GM18861 (cell line): ENCODE measurements at regions not wholly inside any gene's neighbourhood (a gene's known extent, or its start where the extent isn't known, plus 50 kb on each side); places are given as distances from the start of the nearest gene placed in this dataset.

Experiments used
- ATAC-seq: cut with Tn5 transposase; IDR thresholded peaks from one replicate; pipeline ENCODE4 v1.9.1; 2021; ENCODE audit not compliant: unreplicated experiment

DNA sequence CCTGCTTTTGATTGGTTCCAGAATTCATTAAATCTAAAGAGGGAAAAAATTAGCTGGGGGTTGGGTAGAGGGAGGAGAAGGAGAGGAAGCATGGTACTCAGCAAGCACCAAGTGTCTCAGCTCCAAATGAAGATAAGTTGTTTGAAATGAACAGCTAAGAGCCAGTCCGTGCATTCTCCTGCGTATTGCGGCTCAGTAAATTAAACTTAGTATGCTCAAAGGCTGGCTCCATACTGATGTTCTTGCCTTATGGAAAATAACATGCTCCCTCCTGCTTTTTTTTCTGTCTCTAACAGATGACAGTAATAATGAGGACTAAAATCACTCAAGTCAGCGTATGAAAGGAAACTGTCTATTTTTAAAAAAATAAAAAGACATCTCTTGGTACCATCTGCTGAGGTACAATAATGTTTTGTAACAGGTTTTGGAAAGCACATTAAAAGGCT lies 161.0 kb downstream of the SPATA31D1 start:
- ATAC-seq: no peak

DNA sequence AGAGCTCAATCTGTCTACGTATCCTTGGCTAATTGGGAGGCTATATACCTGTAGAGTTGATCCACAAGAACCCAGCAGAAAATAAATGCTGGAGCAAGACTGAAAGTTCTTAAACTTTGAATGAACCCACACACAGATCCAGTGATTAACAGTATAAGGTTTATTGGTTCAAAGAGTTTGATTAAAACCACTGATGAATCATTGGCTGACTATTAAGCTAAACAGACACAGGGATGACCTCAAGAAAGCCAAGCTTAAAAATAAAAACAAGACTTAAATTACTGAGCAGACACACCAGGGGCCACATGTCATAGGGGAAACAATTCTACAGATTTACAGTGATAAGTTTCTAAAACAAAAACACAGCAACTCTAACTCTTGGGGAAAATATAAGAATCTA lies 163.6 kb downstream of the SPATA31D1 start:
- ATAC-seq: no peak

DNA sequence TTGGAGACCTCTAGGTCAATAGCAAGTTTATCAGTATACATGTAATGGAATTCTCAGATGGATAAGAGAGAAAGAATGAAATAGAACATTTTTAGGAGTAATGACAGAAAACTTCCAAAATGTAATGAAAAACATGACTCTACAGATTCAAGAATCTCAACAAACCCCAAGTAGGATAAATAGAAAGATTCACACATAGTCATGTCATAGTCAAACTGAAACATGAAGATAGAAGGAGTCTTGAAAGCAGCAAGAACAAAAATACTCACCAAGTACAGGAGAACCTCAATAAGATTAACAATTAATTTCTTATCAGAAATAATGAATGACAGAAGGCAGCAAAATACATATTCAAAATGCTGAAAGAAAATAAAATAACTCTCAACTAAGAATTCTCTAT lies 164.5 kb downstream of the SPATA31D1 start:
- ATAC-seq: peak; percentile 73

DNA sequence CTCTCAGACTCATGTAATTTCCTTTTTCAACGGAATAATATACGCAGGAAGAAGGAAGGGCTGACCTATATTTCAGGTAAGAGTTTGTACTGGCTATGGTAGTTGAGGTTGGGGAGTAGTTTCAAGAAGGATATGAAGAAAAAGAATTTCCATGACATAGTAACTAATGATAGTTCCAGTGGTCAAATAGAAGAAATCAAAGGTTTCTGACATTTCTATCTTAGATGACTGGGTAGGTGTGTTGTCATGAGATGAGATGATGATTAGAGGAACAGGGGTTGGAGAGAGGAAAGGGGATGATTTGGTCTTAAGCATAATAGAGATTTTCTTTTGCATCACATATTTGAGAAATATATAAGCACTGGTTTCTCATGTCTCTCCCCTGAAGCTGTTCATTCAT lies 166.0 kb downstream of the SPATA31D1 start:
- no peak for ATAC-seq

DNA sequence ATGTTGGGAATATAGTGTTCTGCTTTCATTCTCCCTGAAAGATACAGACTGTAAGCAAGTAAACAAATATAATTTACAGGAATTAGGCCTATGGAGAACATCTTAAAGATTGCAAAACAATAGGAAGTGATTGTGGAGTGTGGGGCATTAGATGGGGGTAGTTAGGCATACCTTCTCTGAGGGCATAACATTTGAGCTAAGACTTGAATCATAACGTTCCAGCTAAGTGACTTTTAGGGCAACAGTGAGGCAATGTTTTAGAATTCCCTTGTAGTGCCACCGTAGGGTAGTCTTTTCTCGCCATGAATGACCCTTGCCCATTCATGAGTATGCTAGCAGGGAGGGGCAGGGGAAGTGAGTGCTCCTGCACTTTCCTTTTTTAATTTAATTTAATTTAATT lies 173.3 kb downstream of the SPATA31D1 start:
- ATAC-seq: no peak

DNA sequence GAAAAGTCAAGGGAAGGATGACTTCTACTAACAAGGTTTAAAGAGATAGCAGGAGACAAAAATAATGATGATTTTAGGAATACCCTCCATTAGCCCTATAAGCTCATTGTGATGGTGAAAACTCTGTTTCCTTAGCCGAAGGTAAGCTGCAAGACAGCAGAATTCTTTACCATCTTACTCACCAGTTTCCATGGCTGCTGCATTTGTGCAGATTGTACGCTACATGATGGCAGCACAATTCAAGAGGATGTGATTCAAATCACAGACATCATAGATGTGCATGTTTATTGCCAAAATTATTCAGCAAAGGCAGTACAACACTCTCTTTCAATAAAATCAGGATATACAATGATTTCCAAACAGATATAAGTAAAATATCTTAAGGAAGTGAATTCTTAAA lies 175.6 kb downstream of the SPATA31D1 start:
- ATAC-seq: no peak

DNA sequence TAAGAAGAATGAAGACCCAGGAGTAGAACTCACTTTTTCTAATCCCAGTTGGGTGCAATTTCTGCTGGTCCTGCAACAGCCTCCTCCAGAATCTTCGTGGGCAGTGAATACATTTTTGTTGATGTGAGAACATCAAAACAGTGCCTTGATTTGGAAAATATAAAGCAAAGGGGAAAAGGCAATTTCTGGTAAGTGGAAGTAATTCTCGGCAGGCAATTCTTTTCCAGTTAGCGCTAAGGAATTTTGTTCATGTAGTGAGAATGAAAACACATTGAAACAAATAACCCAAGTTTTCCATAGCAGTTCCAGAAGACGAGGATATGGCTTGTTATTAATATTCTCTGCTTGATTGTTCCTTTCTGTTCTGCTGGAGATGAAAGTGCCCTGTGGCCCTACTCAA lies 178.7 kb downstream of the SPATA31D1 start:
- ATAC-seq: no peak

DNA sequence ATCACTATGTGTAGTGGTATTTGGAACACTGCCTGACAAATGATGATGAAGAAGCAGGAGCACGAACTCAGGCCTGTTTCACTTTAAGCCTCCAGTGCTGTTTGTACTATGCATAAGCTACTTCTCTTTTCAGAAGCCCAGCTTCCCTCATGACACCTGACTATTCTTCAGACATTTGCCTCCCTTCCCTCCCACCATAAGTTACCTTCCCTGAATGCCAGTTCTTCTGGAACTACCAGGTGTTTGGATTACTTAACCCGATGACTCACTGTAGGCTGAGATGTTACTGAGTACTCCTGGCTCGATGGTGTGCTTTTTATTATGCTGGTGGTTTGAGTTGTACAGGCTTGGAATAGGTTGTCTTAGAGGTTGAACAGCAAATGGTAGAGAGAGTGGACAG lies 180.0 kb downstream of the SPATA31D1 start:
- ATAC-seq: no peak

DNA sequence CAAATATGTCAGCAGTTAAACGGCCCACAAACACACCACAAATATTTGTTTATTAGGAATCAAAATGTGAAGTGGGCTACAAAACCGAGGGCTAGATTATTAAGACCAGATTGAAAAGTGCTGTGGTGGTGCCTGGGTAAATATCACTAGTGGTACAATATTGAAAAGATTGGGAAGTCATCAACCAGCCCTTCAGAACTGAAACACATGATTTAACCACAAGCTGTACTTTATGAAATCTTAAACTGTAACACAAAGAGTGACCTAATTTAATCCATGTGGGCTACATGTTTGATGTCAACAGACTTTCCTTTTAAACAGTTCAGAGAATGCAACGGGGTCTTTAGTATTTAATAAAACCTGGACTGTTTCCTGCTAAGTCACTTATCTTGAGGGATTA lies 182.3 kb downstream of the SPATA31D1 start:
- no peak for ATAC-seq

DNA sequence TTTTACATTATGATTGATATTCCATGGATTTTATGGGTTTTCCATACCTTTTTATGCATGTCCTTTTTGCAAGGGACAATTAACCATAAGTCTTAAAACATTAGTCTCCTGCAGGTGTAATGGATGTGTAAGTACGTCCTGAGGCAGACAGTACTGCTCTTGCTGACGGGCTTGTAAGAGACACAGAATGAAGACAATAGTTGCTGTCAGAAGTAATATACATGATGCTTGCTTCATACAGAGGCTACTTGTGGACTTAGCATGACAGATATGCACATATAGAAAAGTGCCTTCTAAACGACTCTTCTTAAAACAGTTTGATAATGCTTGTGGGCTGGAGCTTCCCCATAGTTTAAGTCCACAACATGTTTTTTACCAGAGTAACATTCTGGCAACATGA lies 182.7 kb downstream of the SPATA31D1 start:
- ATAC-seq: no peak

DNA sequence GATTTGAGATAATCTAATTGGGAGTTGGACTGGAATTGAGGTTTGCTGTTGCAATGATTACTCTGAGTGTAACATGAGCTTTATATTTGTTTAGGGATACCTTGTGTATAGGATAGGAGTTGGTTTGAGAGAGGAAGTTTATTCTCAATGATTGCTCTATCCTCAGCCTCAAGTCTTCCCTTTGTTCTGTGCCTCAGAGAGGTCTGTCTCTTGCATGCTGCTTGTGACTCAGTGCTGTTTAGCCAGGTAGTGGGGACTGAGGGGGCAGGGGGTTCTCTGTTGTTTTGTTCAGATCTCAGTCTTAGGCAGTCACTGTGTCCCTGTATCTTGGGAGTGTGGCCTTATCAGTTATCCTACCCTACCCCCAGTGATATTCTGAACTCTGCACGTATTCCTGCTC lies 192.1 kb downstream of the SPATA31D1 start:
- no peak for ATAC-seq

DNA sequence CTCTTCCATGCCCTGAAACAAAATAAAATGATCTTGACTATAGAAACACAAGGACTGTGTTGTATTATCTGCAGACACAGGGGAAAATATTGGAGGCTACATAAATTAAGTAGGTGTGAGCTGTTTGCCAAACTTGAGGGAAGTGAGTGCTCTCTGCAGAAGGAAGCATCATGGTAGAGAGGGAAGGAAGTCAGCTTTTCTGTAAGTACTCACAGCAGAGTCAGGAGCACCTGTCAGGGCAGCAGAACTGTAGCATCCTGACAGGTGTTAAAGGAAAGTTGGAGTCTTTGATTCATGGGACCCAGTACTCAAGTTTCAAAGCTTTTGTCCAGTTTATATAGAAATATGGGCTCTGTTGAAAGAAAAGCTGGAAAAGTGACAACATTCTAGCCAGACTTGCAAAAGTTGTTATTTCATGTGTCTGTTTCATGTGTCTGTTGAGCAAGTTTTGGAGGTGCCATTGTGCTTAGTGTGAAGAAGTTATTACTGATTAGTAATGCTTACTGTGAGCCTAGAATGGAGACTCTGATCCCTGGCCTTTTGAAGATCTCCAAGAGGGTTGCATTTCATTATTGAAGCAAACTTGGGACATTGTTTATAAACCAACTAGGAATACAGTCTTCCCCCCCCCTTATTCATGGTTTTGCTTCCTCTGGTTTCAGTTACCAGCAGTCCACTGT lies 194.7 kb downstream of the SPATA31D1 start:
- no peak for ATAC-seq

DNA sequence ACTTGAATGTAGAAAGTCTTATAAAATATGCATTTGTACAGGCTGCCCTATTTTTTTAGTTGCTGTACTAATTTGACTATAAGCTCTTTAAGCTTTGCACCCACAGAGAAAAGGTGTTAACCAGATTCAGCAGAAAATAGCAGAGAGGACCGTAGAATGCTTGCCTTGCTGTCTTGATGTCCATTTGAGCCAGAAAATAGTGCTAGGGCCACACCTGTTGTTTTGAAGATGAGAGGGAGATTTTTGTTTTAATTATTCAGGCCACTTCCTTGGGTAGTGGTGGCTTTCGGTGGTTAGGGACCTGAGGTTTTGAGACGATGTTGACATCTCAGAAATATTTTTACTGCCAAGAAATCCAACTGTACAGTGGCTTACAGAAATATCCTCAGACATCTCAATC lies 196.0 kb downstream of the SPATA31D1 start:
- ATAC-seq: peak; percentile 68

DNA sequence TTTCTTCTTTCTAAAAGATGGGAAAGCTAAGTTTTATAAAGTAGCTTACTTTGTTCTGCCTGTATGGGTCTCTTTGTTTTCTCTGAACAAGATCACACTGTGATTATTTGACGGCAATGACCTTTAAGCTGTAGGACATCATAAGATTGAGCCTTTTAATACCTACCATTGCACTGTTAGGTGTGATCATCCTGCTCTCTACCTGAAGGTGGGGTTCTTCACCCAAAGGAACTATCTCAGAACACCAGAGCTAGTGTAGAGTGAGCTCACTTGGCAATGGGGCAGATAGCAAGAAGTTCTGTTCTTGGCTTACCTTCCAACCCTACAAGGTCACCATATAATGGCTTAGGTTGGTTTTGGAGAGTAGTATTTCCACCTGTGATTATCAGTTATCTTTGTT lies 200.2 kb downstream of the SPATA31D1 start:
- ATAC-seq: no peak

DNA sequence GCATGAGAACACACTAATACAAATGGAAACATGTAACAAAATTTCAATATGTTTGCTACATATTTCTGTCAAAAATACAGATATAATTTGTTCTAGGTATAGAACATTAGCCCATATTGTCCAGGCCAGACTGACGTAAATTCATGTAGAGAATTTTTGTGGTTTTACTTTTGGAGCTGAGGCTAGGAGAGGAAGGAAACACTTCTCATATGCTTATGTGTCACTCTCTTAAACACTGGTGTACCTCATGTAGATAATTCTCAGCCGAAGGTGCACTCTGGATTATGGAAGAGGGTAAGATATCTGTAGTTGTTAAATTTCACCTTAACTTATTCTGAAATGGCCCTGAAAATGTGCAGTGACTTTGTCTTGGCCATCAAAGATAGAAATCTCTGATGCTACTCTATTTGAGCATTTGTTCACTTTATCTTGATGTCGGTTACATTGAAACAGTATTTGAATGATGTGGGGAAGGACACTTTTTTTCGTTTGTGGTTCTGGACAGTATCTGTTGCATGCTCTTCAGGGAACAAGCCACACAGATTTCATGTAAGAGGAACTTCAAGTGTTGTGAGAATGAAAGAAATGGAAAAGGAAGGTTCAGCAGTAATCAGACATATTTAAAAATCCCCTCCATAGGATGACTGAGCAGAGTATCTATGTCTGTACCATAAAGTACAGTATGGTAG lies 202.7 kb downstream of the SPATA31D1 start:
- no peak for ATAC-seq

DNA sequence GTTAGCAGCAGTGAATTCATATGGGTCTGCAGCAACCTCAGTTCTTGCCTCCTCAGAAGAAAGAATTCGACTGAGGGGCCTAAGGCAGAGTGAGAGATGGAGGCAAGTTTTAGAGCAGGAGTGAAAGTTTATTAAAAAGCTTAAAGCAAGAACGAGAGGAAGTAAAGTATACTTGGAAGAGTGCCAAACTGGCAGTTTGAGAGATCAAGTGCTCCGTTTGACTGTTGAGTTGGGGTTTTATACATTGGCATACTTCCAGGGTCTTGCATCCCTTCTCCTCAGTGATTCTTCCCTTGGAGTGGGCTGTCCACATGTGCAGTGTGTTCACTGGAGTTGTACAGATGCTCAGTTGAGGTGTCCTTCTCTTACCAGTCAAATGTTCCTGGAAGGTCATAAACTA lies 203.6 kb downstream of the SPATA31D1 start:
- ATAC-seq: no peak

DNA sequence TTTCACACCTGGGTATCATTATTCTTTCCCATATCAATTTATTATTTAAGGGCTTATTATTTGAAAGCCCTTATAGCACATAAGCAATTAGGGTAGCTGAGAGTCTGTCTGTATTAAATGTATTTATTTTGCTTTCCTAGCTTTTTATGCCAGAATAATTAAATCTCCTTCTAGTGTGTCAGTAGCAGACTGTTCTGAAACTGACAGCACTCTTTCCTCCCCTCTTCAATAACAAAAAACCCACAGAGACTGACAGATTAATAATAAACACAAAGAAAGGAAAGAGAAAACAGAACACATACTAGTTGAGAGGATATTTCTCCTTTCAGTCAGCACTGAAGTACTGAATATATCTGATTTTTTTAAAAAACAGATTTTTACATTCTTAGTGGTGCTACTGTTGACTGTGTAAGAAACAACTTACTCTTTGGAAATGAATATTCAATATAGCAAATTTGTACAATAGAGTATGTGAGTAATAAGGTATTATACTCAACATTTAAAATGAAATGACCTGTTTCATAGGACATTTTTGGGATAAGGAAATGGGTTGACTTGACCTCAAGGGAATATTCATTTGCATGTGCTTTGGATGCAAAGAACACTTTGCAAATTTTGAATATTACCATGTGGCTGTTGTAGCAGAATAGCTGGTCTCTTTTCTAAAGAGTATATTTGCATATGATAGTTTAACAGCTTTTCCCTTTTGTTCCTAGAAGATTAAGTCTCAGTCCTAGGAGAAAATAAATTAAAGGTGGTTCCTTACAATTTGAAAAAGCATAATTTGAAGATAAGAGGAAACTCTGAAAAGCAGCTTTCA lies 208.3 kb downstream of the SPATA31D1 start:
- no peak for ATAC-seq

DNA sequence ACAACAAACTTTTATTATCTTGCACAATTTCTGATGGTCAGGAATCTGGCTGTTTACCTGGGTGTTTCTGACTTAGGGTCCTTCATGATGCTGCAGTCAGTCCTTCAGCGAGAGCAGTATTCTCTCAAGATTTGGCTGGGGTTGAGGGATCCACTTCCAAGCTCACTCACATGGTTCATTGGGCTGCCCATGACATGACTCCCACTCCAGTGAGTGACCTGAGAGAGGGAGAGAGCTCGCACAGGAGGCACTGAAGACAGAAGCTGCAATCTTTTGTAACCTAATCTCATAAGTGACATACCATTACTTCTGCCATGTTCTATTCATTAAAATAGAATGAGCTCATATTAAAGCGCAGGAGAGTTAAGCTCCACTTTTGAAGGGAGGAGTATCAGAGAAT lies 212.6 kb downstream of the SPATA31D1 start:
- no peak for ATAC-seq

DNA sequence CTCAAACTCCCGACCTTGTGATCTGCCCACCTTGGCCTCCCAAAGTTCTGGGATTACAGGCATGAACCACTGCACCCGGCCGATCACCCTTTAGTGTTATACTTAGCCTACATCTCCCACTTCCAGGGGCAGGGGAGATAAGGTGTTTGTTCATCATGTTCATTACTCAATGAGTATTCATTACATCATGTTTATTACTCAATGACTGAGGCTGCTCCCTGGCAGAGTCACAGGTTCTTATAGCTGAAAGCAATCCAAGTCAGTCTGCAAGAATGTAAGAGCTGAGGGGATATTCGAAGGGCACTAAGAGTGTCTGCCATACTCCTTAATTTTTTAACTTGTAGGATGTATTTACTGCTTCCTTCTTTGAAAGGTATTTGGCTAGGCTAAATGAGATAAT lies 214.2 kb downstream of the SPATA31D1 start:
- ATAC-seq: no peak

DNA sequence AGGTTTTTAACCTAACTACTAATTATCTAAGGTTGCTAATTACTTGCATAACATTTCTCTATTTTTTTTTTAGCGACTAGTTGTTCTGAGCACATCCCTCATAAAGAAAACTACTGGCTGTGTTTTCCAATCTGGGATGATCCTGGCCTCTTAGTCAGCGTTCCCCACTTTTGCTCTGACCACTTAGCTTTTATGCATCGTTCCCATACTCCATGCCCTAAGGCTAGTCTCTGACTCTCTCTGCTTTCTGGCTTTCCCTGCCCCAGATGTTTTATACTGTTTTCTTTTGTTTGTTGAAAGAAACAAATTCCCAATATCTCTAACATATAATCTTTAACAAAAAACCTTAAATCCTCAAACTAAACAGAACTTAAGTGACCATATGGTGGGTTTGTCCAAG lies 217.9 kb downstream of the SPATA31D1 start:
- no peak for ATAC-seq

DNA sequence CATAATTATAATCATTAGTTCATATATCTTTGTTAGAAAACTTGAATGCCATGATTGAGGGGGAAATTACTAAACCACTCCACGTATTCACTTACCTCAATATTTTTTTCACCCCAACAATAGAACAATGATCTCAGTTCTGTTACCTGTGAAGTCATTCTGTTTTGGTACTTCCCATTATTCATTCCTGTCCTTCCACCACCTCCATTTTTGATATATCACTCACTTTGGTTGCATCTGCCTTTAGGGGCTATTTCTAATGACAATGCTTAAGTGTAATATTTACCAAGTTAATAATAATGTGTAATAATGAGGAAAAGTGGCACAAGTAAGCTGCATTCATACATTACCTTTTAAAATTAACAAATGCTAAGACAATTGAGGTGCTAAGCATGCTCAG lies 218.4 kb downstream of the SPATA31D1 start:
- no peak for ATAC-seq
